Naive thymus-derived CD4-positive, alpha-beta T cell (primary cell): ENCODE measurements at regions not wholly inside any gene's neighbourhood (a gene's known extent, or its start where the extent isn't known, plus 50 kb on each side); places are given as distances from the start of the nearest gene placed in this dataset.

Source experiments
- ATAC-seq: fragments of 150-1000 bp; cut with Tn5 transposase; 2 replicates; pipeline ENCODE4 v1.10.0; 2021; ENCODE audit warnings: mild to moderate bottlenecking, moderate library complexity
- CTCF ChIA-PET: fragments of 350-600 bp; sonication (Branson Sonifier 250); formaldehyde crosslinking; loops from one replicate; lab custom pipeline; 2021; ENCODE audit warnings: antibody characterized with exemption; lab: Charles Lee
- POLR2A ChIA-PET: fragments of 350-600 bp; sonication (Branson Sonifier 250); formaldehyde crosslinking; loops from one replicate; lab custom pipeline; 2021; ENCODE audit warnings: antibody characterized with exemption, inconsistent platforms; lab: Charles Lee
- DNase-seq, 9 donors: peaks; one replicate each; pipeline versions ENCODE4 v3.0.0 to v3.0.0-alpha.2; 2020 to 2022; ENCODE audit warnings: mixed read lengths in 1 of 9
- H3K27ac ChIP-seq: one replicate; pipeline ENCODE4 v1.7.0; 2013; ENCODE audit warnings: mild to moderate bottlenecking, low read depth, low read length, moderate library complexity
- H3K27me3 ChIP-seq, 2 donors: one replicate each; pipeline ENCODE4 v1.7.0; 2013; ENCODE audit warnings: low read length in 2 of 2, mild to moderate bottlenecking in 2 of 2, moderate library complexity in 2 of 2; ENCODE audit not compliant: control insufficient read depth in 2 of 2, insufficient read depth in 2 of 2
- H3K36me3 ChIP-seq, 3 experiments: 1 replicate in 2 of 3; 2 replicates in 1 of 3; pipeline ENCODE4 v1.7.0; 2013; ENCODE audit warnings: low read length in 3 of 3, mild to moderate bottlenecking in 3 of 3, moderate library complexity in 1 of 3; ENCODE audit not compliant: insufficient read depth in 3 of 3, control insufficient read depth in 2 of 3
- H3K4me1 ChIP-seq, 2 donors: one replicate each; pipeline ENCODE4 v1.7.0; 2013; ENCODE audit warnings: low read length in 2 of 2, mild to moderate bottlenecking in 2 of 2, moderate library complexity in 1 of 2; ENCODE audit not compliant: control insufficient read depth in 2 of 2, insufficient read depth in 2 of 2
- H3K4me3 ChIP-seq: 2 replicates; pipeline ENCODE4 v1.7.0; 2013; ENCODE audit warnings: mild to moderate bottlenecking, low read length
- H3K9me3 ChIP-seq, 3 experiments: 1 replicate in 2 of 3; 2 replicates in 1 of 3; pipeline ENCODE4 v1.7.0; 2013; ENCODE audit warnings: low read length in 3 of 3; ENCODE audit not compliant: control insufficient read depth in 2 of 3
- H3K27ac Mint-ChIP-seq, 9 donors: one replicate each; pipeline ENCODE4 v1.8.0; 2020 to 2022; ENCODE audit warnings: mixed read lengths in 9 of 9, mild to moderate bottlenecking in 8 of 9, moderate library complexity in 5 of 9, inconsistent platforms in 2 of 9
- H3K27me3 Mint-ChIP-seq, 5 donors: one replicate each; pipeline ENCODE4 v1.8.0; 2021 to 2022; ENCODE audit warnings: mixed read lengths in 5 of 5, mild to moderate bottlenecking in 1 of 5
- H3K36me3 Mint-ChIP-seq, 5 donors: one replicate each; pipeline ENCODE4 v1.8.0; 2020 to 2022; ENCODE audit warnings: mixed read lengths in 5 of 5, mild to moderate bottlenecking in 3 of 5, inconsistent platforms in 1 of 5
- H3K4me1 Mint-ChIP-seq, 7 donors: one replicate each; pipeline ENCODE4 v1.8.0; 2020 to 2022; ENCODE audit warnings: mixed read lengths in 7 of 7, mild to moderate bottlenecking in 3 of 7, inconsistent platforms in 1 of 7
- H3K4me3 Mint-ChIP-seq, 10 donors: one replicate each; pipeline ENCODE4 v1.8.0; 2020 to 2022; ENCODE audit warnings: mild to moderate bottlenecking in 10 of 10, mixed read lengths in 10 of 10, moderate library complexity in 6 of 10, inconsistent platforms in 2 of 10
- H3K9me3 Mint-ChIP-seq, 11 donors: one replicate each; pipeline ENCODE4 v1.8.0; 2020 to 2022; ENCODE audit warnings: mixed read lengths in 11 of 11, mild to moderate bottlenecking in 4 of 11, inconsistent platforms in 1 of 11, moderate library complexity in 1 of 11
- intact Hi-C, 2 donors: fragments of 100-400 bp; cut with micrococcal nuclease; formaldehyde crosslinking; loops; one replicate each; pipeline ENCODE4 v1.15.1; 2023

DNA sequence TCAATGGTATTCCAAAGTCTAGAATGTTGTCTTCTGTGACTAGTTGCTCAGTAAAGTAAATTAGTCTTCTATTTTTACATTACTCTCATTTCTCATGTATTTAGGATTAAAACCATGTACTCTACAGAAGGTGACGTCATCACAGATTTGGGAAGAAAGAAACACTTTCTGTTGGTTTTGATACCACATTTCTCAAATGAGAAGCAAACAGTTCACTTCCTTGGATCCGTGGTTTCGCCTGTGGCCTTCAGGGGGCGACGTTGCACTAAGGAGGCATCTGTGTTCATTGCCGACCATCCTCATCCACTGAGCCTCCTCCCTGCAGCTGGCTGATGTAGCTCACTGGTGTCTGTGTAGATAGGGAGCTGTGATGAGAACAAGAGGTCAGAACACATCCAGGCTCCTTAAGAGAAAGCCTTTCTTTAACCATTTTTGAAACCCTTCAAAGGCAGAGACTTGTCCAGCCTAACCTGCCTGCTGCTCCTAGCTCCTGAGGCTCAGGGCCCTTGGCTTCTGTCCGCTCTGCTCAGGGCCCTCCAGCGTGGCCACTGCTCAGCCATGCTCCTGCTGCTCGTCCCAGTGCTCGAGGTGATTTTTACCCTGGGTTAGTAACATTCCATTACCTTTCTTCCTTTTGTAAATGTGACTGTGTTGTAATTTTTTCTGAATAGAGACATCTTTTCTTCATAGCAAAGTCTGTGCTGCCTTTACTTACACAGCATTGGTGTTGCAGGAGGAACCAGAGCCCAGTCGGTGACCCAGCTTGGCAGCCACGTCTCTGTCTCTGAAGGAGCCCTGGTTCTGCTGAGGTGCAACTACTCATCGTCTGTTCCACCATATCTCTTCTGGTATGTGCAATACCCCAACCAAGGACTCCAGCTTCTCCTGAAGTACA lies 220.6 kb upstream of the OR4E1 start:
- peak overlapping the region; percentile 66 to 92 (median 86) for H3K27ac Mint-ChIP-seq
- Histone ChIP-seq H3K4me3 (peak overlapping the region; percentile 50), H3K36me3 (no peaks in the 10 kb centered on the region), H3K9me3 (no peaks in the 10 kb centered on the region), H3K27me3 (no peaks in the 10 kb centered on the region), H3K4me1 (no peaks in the 10 kb centered on the region), H3K27ac (peak overlapping the region; percentile 64)
- H3K4me3 Mint-ChIP-seq = peak overlapping the region; percentile 74 to 87 (median 82)
- H3K9me3 Mint-ChIP-seq = no peaks in the 10 kb centered on the region
- H3K36me3 Mint-ChIP-seq = no peaks in the 10 kb centered on the region
- H3K27me3 Mint-ChIP-seq = peaks cover 0 to 5% (median 0%) of the 10 kb centered on the region in 5 donors
- intact Hi-C loops = loop anchor here in 1 of 2 donors (2.0 kb wide), 1 partner anchor 19 kb away; no protein-coding TSS in a partner anchor
- peaks cover 5 to 14% (median 12%) of the 10 kb centered on the region in 7 donors for H3K4me1 Mint-ChIP-seq
- ATAC-seq = peak; percentile 89
- DNase-seq = peak; percentile 11 to 63 (median 49)
- ChIA-PET POLR2A (interaction anchor here (0.6 to 1.4 kb wide), 8 partner anchors 19 to 662 kb away, joined by 3 to 5 read pairs (median 3); no protein-coding TSS in a partner anchor), CTCF (interaction anchor here (0.7 to 1.4 kb wide), 6 partner anchors 11 to 644 kb away, joined by 3 to 6 read pairs (median 3); no protein-coding TSS in a partner anchor)

DNA sequence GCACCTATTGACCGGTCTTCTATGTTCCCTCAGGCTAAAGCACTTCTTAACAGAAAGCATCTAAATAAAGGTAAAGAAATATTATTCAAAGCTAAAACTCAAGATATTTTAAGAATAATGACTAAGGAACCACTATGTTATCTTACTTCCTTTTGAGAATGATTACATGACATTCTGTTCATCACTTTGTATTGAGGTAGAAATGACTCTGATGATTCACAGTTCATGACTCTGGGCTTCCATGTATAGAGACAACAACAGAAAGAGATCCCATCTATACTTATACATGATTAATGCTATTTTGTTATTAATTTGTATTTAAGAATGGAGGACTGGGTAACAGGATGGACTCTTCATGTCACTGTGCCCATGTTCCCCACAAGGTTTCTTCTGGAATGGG lies 218.3 kb upstream of the OR4E1 start:
- H3K36me3 ChIP-seq = no peaks in the 10 kb centered on the region
- Mint-ChIP-seq H3K36me3 (no peaks in the 10 kb centered on the region), H3K9me3 (peaks cover 0 to 2% (median 0%) of the 10 kb centered on the region in 11 donors), H3K4me3 (no peak overlapping the region), H3K4me1 (peaks cover 20 to 33% (median 25%) of the 10 kb centered on the region in 7 donors), H3K27ac (no peak overlapping the region), H3K27me3 (peaks cover 0 to 15% (median 0%) of the 10 kb centered on the region in 5 donors)
- H3K9me3 ChIP-seq = no peaks in the 10 kb centered on the region
- ChIA-PET POLR2A (no interaction called here), CTCF (interaction anchor here (2.2 kb wide), 1 partner anchor 21 kb away, joined by 8 read pairs; no protein-coding TSS in a partner anchor)
- no peak for ATAC-seq
- peaks cover 4 to 8% of the 10 kb centered on the region in 2 donors for H3K4me1 ChIP-seq
- no peak overlapping the region for H3K27ac ChIP-seq
- no peaks in the 10 kb centered on the region for H3K27me3 ChIP-seq
- H3K4me3 ChIP-seq = no peak overlapping the region
- intact Hi-C loops = no loop called here
- DNase-seq = no peak

DNA sequence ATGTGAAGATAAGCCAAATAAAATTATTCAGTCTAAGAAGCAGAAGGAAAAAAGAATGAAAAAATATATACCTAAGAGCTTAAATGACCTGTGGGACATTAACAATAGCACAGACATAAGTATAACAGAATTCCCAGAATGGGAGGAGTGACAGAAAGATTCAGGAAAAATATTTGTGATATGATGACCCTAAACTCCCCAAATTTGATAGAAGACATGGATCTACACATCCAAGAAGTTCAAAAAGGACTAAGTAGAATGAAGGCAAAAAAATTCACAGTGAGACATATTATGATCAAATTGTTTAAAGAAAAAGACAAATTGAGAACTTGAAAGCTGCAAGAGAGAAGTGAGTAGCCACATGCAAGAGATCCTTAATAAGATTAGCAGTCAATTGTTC lies 211.4 kb upstream of the OR4E1 start:
- Mint-ChIP-seq H3K27ac (peak overlapping the region in 1 of 9 donors; percentile 33), H3K27me3 (peaks cover 0 to 54% (median 0%) of the 10 kb centered on the region in 5 donors), H3K9me3 (peaks cover 0 to 13% (median 4%) of the 10 kb centered on the region in 11 donors), H3K4me1 (peaks cover 10 to 29% (median 21%) of the 10 kb centered on the region in 7 donors), H3K36me3 (peaks cover 0 to 7% (median 4%) of the 10 kb centered on the region in 5 donors), H3K4me3 (no peak overlapping the region)
- ChIA-PET CTCF (no interaction called here), POLR2A (interaction anchor here (0.8 kb wide), 1 partner anchor 31 kb away, joined by 3 read pairs; no protein-coding TSS in a partner anchor)
- H3K9me3 ChIP-seq = no peaks in the 10 kb centered on the region
- DNase-seq (no peak), ATAC-seq (no peak)
- H3K27ac ChIP-seq = no peak overlapping the region
- H3K27me3 ChIP-seq = no peaks in the 10 kb centered on the region
- intact Hi-C loops = no loop called here
- no peaks in the 10 kb centered on the region for H3K36me3 ChIP-seq
- H3K4me3 ChIP-seq = no peak overlapping the region
- H3K4me1 ChIP-seq = peaks cover 4 to 8% of the 10 kb centered on the region in 2 donors

DNA sequence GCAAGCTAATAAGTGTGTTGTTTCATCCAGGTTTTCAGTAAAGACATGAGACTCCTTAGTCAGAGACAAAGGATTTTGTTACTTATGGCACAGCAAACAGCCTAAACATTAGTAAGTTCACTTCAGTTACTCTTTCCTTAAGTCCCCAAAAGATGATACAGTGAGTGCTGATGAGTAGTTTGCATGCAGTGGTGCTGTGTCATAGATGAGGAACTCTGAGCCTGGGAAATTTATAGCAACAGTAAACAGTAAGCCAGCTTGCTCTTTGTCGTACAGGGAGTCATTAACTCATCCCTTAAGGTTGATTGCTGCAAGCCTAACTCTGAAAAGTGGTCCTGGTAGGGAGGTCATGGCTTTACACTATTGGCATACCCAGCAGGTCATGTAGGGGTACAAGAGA lies 208.6 kb upstream of the OR4E1 start:
- ATAC-seq (no peak), DNase-seq (no peak)
- no peak overlapping the region for H3K4me3 Mint-ChIP-seq
- Histone ChIP-seq H3K4me3 (no peak overlapping the region), H3K36me3 (no peaks in the 10 kb centered on the region), H3K27ac (no peak overlapping the region), H3K27me3 (no peaks in the 10 kb centered on the region), H3K9me3 (no peaks in the 10 kb centered on the region), H3K4me1 (peaks cover 0 to 2% of the 10 kb centered on the region in 2 donors)
- ChIA-PET POLR2A (interaction anchor here (0.6 to 1.0 kb wide), 2 partner anchors 24 to 688 kb away, joined by 3 read pairs; no protein-coding TSS in a partner anchor), CTCF (interaction anchor here (0.7 kb wide), 1 partner anchor 688 kb away, joined by 3 read pairs; no protein-coding TSS in a partner anchor)
- peaks cover 0 to 13% (median 4%) of the 10 kb centered on the region in 11 donors for H3K9me3 Mint-ChIP-seq
- intact Hi-C loops = no loop called here
- H3K36me3 Mint-ChIP-seq = peaks cover 0 to 7% (median 4%) of the 10 kb centered on the region in 5 donors
- peaks cover 0 to 45% (median 0%) of the 10 kb centered on the region in 5 donors for H3K27me3 Mint-ChIP-seq
- no peak overlapping the region for H3K27ac Mint-ChIP-seq
- peaks cover 0 to 17% (median 10%) of the 10 kb centered on the region in 7 donors for H3K4me1 Mint-ChIP-seq

DNA sequence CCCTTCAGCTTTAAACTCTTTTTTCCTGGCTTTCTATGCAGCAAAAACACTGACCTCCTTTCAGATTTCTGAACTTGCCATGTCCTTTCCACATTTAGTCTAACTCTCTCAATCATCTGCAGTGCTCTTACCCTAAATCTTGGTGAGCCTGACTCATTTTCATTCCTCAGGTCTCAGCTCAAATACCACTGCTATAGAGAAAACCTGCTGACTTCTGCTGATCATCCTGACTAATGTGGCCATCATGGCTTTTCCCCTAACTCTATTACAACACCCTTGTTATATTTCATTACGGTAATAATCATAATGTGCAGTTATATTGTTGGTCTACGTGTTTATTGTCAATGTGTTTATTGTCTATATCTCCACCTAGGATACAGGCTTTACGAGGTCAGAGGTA lies 207.3 kb upstream of the OR4E1 start:
- Mint-ChIP-seq H3K27me3 (peaks cover 0 to 39% (median 0%) of the 10 kb centered on the region in 5 donors), H3K36me3 (peaks cover 0 to 7% (median 4%) of the 10 kb centered on the region in 5 donors), H3K4me1 (peaks cover 0 to 14% (median 6%) of the 10 kb centered on the region in 7 donors), H3K4me3 (no peak overlapping the region), H3K27ac (no peak overlapping the region), H3K9me3 (peaks cover 0 to 13% (median 4%) of the 10 kb centered on the region in 11 donors)
- H3K27ac ChIP-seq = no peak overlapping the region
- no peak for ATAC-seq
- ChIA-PET CTCF (no interaction called here), POLR2A (interaction anchor here (0.6 to 1.0 kb wide), 4 partner anchors 14 to 626 kb away, joined by 3 to 5 read pairs (median 3); no protein-coding TSS in a partner anchor)
- DNase-seq = no peak
- H3K4me3 ChIP-seq = no peak overlapping the region
- no peaks in the 10 kb centered on the region for H3K9me3 ChIP-seq
- intact Hi-C loops = no loop called here
- H3K27me3 ChIP-seq = no peaks in the 10 kb centered on the region
- H3K4me1 ChIP-seq = peaks cover under 1 to 7% of the 10 kb centered on the region in 2 donors
- H3K36me3 ChIP-seq = no peaks in the 10 kb centered on the region

DNA sequence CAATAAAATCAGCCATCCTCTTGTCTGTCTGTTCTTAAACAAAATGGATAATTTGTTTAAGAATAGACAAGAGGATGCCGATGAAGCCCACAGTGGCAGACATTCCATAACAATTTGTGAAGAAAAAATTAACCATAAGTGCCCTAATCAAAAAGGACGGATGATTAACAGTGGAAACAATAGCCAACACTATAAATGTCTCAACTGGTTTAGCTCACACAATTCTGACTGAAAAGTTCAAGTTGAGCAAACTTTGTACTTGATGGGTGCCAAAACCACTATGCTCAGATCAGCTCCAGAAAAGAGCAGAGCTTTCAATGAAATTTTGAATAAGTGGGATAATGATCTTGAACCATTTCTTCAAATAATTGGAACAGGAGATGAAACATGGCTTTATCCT lies 202.2 kb upstream of the OR4E1 start:
- Mint-ChIP-seq H3K9me3 (no peaks in the 10 kb centered on the region), H3K36me3 (no peaks in the 10 kb centered on the region), H3K4me1 (peaks cover 15 to 47% (median 39%) of the 10 kb centered on the region in 7 donors), H3K27me3 (peaks cover 0 to 6% (median 0%) of the 10 kb centered on the region in 5 donors), H3K4me3 (peak overlapping the region in 3 of 10 donors; percentile 35 to 84 (median 73)), H3K27ac (peak overlapping the region in 5 of 9 donors; percentile 19 to 90 (median 81))
- CTCF ChIA-PET = no interaction called here
- peaks cover 28 to 32% of the 10 kb centered on the region in 2 donors for H3K4me1 ChIP-seq
- no peaks in the 10 kb centered on the region for H3K9me3 ChIP-seq
- ATAC-seq (no peak), DNase-seq (no peak)
- H3K4me3 ChIP-seq = no peak overlapping the region
- H3K27me3 ChIP-seq = no peaks in the 10 kb centered on the region
- intact Hi-C loops = no loop called here
- no peaks in the 10 kb centered on the region for H3K36me3 ChIP-seq
- POLR2A ChIA-PET = interaction anchor here (0.6 to 0.7 kb wide), 2 partner anchors 12 to 665 kb away, joined by 3 to 4 read pairs; no protein-coding TSS in a partner anchor
- H3K27ac ChIP-seq = no peak overlapping the region
